AG09319 (cell line): ENCODE measurements at regions not wholly inside any gene's neighbourhood (a gene's known extent, or its start where the extent isn't known, plus 50 kb on each side); places are given as distances from the start of the nearest gene placed in this dataset.
A peak's percentile ranks its signal among the peaks of the same experiment; 100 is the strongest.

ENCODE experiments used
- DNase-seq: peaks from one replicate; pipeline ENCODE4 v3.0.0-alpha.2; 2010; ENCODE audit warnings: low read depth; ENCODE audit errors: extremely low read depth
- TF ChIP-seq, protein P1 (sequence below): IDR thresholded peaks from 2 replicates; pipeline ENCODE4 v1.5.1; 2011; ENCODE audit warnings: low read depth, mild to moderate bottlenecking, inconsistent platforms, low read length, moderate library complexity

- no peak for DNase-seq
- TF ChIP-seq, protein P1, sequence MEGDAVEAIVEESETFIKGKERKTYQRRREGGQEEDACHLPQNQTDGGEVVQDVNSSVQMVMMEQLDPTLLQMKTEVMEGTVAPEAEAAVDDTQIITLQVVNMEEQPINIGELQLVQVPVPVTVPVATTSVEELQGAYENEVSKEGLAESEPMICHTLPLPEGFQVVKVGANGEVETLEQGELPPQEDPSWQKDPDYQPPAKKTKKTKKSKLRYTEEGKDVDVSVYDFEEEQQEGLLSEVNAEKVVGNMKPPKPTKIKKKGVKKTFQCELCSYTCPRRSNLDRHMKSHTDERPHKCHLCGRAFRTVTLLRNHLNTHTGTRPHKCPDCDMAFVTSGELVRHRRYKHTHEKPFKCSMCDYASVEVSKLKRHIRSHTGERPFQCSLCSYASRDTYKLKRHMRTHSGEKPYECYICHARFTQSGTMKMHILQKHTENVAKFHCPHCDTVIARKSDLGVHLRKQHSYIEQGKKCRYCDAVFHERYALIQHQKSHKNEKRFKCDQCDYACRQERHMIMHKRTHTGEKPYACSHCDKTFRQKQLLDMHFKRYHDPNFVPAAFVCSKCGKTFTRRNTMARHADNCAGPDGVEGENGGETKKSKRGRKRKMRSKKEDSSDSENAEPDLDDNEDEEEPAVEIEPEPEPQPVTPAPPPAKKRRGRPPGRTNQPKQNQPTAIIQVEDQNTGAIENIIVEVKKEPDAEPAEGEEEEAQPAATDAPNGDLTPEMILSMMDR: no peak
Measured at GRCh38 chr15:39468828-39469227, 112.1 kb upstream of the THBS1 start.

DNA sequence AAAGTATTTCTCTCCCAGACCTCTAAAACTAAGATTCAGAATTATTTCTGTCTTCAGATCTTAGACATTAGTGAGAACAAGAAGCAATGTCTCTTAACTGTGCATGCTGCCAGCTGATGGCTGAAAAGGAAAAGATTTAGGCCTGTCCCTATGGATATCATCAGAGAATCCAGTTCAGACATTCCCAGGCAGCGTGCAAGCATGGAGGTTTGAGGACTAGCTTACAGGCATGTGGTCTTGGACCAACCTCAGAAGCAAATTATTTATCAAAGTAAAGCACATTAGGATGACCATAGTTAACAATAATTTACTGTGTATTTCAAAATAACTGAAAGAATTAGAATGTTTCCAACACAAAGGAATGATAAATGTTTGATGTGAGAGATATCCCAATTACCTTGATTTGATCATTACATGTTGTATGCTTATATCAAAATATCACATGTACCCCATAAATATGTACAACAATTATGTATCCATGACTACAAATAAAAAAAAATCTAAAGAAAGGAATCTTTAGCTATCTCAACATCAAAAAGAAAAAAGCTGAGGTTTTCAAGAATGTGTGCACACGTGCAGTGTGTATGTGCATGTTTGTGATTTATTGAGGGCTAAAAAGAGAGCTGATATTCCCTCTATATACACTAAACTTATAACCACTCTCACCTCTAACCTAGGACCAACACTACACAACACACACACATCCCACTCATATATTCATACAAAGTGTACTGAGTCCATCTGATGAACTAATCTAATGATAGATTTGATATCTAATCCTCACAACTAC lies 108.9 kb upstream of the THBS1 start:
- TF ChIP-seq, protein P1: no peak
- DNase-seq: no peak

- DNase-seq: peak; percentile 98
- TF ChIP-seq, protein P1: no peak
Measured at GRCh38 chr15:39472621-39473297, 108.1 kb upstream of the THBS1 start.

DNA sequence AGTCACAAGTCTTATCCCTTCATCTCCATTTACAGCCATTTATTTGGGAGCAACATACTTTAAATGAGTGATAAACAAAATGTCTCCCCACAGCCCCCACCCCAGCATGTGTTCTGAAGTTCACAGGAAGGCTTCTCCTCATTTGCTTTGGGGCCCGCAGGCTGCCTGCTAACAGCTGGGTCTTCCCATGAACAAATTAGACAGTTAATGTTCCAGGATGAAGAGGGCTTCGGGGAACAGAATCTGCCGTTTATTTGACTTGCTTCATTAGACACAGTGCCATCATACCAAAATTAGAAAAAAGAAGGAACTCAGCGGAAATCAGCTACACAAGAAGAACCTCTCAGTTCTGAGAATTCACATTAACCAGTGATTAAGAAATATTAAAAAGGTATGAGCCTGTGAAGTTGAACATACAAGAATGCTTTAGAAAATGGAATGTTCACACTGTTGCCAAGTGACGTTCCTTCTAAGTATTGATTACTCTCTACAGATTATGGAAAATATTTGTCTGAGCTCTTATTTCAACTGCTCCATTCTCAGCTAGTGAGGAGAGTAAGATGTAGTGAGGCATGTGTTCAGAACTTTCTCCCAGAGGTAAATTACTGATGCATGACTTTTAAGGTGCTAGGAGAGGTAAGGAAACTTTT lies 107.5 kb upstream of the THBS1 start:
- TF ChIP-seq, protein P1: no peak
- DNase-seq: no peak

DNA sequence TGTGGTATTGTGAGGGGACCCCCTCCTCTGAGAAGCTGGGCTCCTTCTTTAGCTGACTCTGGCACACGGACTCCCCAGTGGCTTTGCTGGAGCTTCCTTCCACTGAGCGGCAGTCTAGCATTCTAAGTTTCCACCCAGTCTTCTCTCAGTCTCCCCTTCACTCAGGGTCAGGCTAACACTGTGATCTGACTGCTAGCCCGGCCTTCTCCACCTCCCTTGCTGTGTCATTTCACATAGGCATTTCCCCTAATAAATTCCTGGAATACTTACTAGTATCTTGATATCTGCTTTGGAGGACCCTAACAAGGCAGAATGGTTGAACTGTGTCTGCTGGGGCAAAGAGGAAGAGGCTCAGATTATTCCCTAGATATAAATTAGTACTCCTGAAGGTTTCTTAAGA lies 106.2 kb upstream of the THBS1 start:
- TF ChIP-seq, protein P1: no peak

GRCh38 chr15:39478996-39479395 lies 101.9 kb upstream of the THBS1 start:
- DNase-seq: no peak
- TF ChIP-seq, protein P1: no peak

More for the DNA sequence above, 106.2 kb upstream of the THBS1 start:
- no peak for DNase-seq

GRCh38 chr15:39479911-39480310 lies 101.0 kb upstream of the THBS1 start:
- TF ChIP-seq, protein P1: no peak
- DNase-seq: no peak
